RCC 7860 (cell line): ENCODE measurements at regions not wholly inside any gene's neighbourhood (a gene's known extent, or its start where the extent isn't known, plus 50 kb on each side); places are given as distances from the start of the nearest gene placed in this dataset.

Experiments
- DNase-seq: peaks from one replicate; pipeline ENCODE4 v3.0.0-alpha.2; 2015; ENCODE audit warnings: low spot score
- FAIRE-seq: peaks from 2 replicates; lab custom pipeline; 2012; peaks lifted over from hg19 to GRCh38; lab: Jason Lieb, UNC

GRCh38 chr12:89858718-89859117 is 150.1 kb upstream of the ATP2B1 start:
- FAIRE-seq (no peak), DNase-seq (no peak)

GRCh38 chr12:89857652-89858274 is 149.1 kb upstream of the ATP2B1 start:
- FAIRE-seq = no peak
- DNase-seq = no peak

GRCh38 chr12:89856431-89856830 is 147.8 kb upstream of the ATP2B1 start:
- no peak for FAIRE-seq
- no peak for DNase-seq

- no peak for DNase-seq
- no peak for FAIRE-seq
Measured at GRCh38 chr12:89848732-89849131, 140.1 kb upstream of the ATP2B1 start.

GRCh38 chr12:89846473-89847055 is 137.9 kb upstream of the ATP2B1 start:
- DNase-seq (no peak), FAIRE-seq (no peak)

GRCh38 chr12:89845767-89846166 is 137.1 kb upstream of the ATP2B1 start:
- DNase-seq = no peak
- no peak for FAIRE-seq

GRCh38 chr12:89845366-89845765 is 136.7 kb upstream of the ATP2B1 start:
- FAIRE-seq (no peak), DNase-seq (no peak)

GRCh38 chr12:89844539-89844938 is 135.9 kb upstream of the ATP2B1 start:
- FAIRE-seq = no peak

GRCh38 chr12:89840162-89840922 is 131.7 kb upstream of the ATP2B1 start:
- DNase-seq (no peak), FAIRE-seq (no peak)

More at GRCh38 chr12:89844539-89844938, 135.9 kb upstream of the ATP2B1 start:
- DNase-seq = no peak

GRCh38 chr12:89839444-89839843 is 130.8 kb upstream of the ATP2B1 start:
- no peak for FAIRE-seq
- no peak for DNase-seq

GRCh38 chr12:89838833-89839232 is 130.2 kb upstream of the ATP2B1 start:
- FAIRE-seq (no peak), DNase-seq (no peak)

GRCh38 chr12:89836026-89836425 is 127.4 kb upstream of the ATP2B1 start:
- FAIRE-seq (no peak), DNase-seq (no peak)

- FAIRE-seq (no peak), DNase-seq (no peak)
Measured at GRCh38 chr12:89834676-89835075, 126.0 kb upstream of the ATP2B1 start.

GRCh38 chr12:89833337-89834252 is 125.0 kb upstream of the ATP2B1 start:
- no peak for FAIRE-seq
- DNase-seq = no peak

- FAIRE-seq (no peak), DNase-seq (no peak)
Measured at GRCh38 chr12:89832336-89832735, 123.7 kb upstream of the ATP2B1 start.

- FAIRE-seq (no peak), DNase-seq (no peak)
Measured at GRCh38 chr12:89831310-89832095, 122.9 kb upstream of the ATP2B1 start.

- no peak for DNase-seq
- FAIRE-seq = no peak
Measured at GRCh38 chr12:89829434-89829975, 120.9 kb upstream of the ATP2B1 start.

GRCh38 chr12:89828575-89828974 is 119.9 kb upstream of the ATP2B1 start:
- DNase-seq (no peak), FAIRE-seq (no peak)

- DNase-seq (no peak), FAIRE-seq (no peak)
Measured at GRCh38 chr12:89827592-89827991, 119.0 kb upstream of the ATP2B1 start.

- DNase-seq = no peak
- no peak for FAIRE-seq
Measured at GRCh38 chr12:89826468-89826867, 117.8 kb upstream of the ATP2B1 start.
